ENCODE measurements at regions not wholly inside any gene's neighbourhood (a gene's known extent, or its start where the extent isn't known, plus 50 kb on each side); places are given as distances from the start of the nearest gene placed in this dataset.

GRCh38 chr5:145227881-145228280, 607.3 kb downstream of the PRELID2 start:
- DNase-seq = no peak
- no peak for TF ChIP-seq GATA1 (IDR thresholded peaks at IDR 0.05; ENCODE audit: low read depth, low read length)
- no peak for TF ChIP-seq POLR2A (IDR thresholded peaks at IDR 0.05; ENCODE audit: low read length)

GRCh38 chr5:145226726-145227125, 608.4 kb downstream of the PRELID2 start:
- TF ChIP-seq GATA1 (IDR thresholded peaks at IDR 0.05; ENCODE audit: low read depth, low read length) (no peak), POLR2A (IDR thresholded peaks at IDR 0.05; ENCODE audit: low read length) (no peak)
- no peak for DNase-seq

GRCh38 chr5:145225529-145225928, 609.6 kb downstream of the PRELID2 start:
- no peak for TF ChIP-seq GATA1 (IDR thresholded peaks at IDR 0.05; ENCODE audit: low read depth, low read length)
- no peak for TF ChIP-seq POLR2A (IDR thresholded peaks at IDR 0.05; ENCODE audit: low read length)
- no peak for DNase-seq

- no peak for TF ChIP-seq GATA1 (IDR thresholded peaks at IDR 0.05; ENCODE audit: low read depth, low read length)
- no peak for TF ChIP-seq POLR2A (IDR thresholded peaks at IDR 0.05; ENCODE audit: low read length)
- DNase-seq = no peak
Observed at GRCh38 chr5:145223582-145223981, 611.6 kb downstream of the PRELID2 start.

GRCh38 chr5:145222622-145223021, 612.5 kb downstream of the PRELID2 start:
- no peak for DNase-seq

GRCh38 chr5:145221416-145221815, 613.7 kb downstream of the PRELID2 start:
- TF ChIP-seq GATA1 (IDR thresholded peaks at IDR 0.05; ENCODE audit: low read depth, low read length) (no peak), POLR2A (IDR thresholded peaks at IDR 0.05; ENCODE audit: low read length) (no peak)
- no peak for DNase-seq

More at GRCh38 chr5:145222622-145223021, 612.5 kb downstream of the PRELID2 start:
- TF ChIP-seq POLR2A (IDR thresholded peaks at IDR 0.05; ENCODE audit: low read length) = no peak
- TF ChIP-seq GATA1 (IDR thresholded peaks at IDR 0.05; ENCODE audit: low read depth, low read length) = no peak

GRCh38 chr5:145220481-145220880, 614.7 kb downstream of the PRELID2 start:
- TF ChIP-seq POLR2A (IDR thresholded peaks at IDR 0.05; ENCODE audit: low read length) (no peak), GATA1 (IDR thresholded peaks at IDR 0.05; ENCODE audit: low read depth, low read length) (no peak)
- DNase-seq = no peak

GRCh38 chr5:145218982-145219381, 616.2 kb downstream of the PRELID2 start:
- DNase-seq = no peak
- no peak for TF ChIP-seq GATA1 (IDR thresholded peaks at IDR 0.05; ENCODE audit: low read depth, low read length)
- no peak for TF ChIP-seq POLR2A (IDR thresholded peaks at IDR 0.05; ENCODE audit: low read length)

GRCh38 chr5:145218019-145218418, 617.1 kb downstream of the PRELID2 start:
- no peak for DNase-seq
- TF ChIP-seq POLR2A (IDR thresholded peaks at IDR 0.05; ENCODE audit: low read length) (no peak), GATA1 (IDR thresholded peaks at IDR 0.05; ENCODE audit: low read depth, low read length) (no peak)

GRCh38 chr5:145210020-145210419, 625.1 kb downstream of the PRELID2 start:
- no peak for TF ChIP-seq GATA1 (IDR thresholded peaks at IDR 0.05; ENCODE audit: low read depth, low read length)
- TF ChIP-seq POLR2A (IDR thresholded peaks at IDR 0.05; ENCODE audit: low read length) = no peak
- DNase-seq = no peak

GRCh38 chr5:145205546-145205945, 629.6 kb downstream of the PRELID2 start:
- no peak for DNase-seq
- TF ChIP-seq GATA1 (IDR thresholded peaks at IDR 0.05; ENCODE audit: low read depth, low read length) (no peak), POLR2A (IDR thresholded peaks at IDR 0.05; ENCODE audit: low read length) (no peak)

- DNase-seq = no peak
- no peak for TF ChIP-seq GATA1 (IDR thresholded peaks at IDR 0.05; ENCODE audit: low read depth, low read length)
- no peak for TF ChIP-seq POLR2A (IDR thresholded peaks at IDR 0.05; ENCODE audit: low read length)
Observed at GRCh38 chr5:145204743-145205142, 630.4 kb downstream of the PRELID2 start.

- no peak for DNase-seq
- TF ChIP-seq GATA1 (IDR thresholded peaks at IDR 0.05; ENCODE audit: low read depth, low read length) (no peak), POLR2A (IDR thresholded peaks at IDR 0.05; ENCODE audit: low read length) (no peak)
Observed at GRCh38 chr5:145203193-145203592, 631.9 kb downstream of the PRELID2 start.

- no peak for DNase-seq
- TF ChIP-seq POLR2A (IDR thresholded peaks at IDR 0.05; ENCODE audit: low read length) (no peak), GATA1 (IDR thresholded peaks at IDR 0.05; ENCODE audit: low read depth, low read length) (no peak)
Observed at GRCh38 chr5:145198525-145199260, 636.4 kb downstream of the PRELID2 start.

- DNase-seq = no peak
- TF ChIP-seq GATA1 (IDR thresholded peaks at IDR 0.05; ENCODE audit: low read depth, low read length) (no peak), POLR2A (IDR thresholded peaks at IDR 0.05; ENCODE audit: low read length) (no peak)
Observed at GRCh38 chr5:145189746-145190145, 645.4 kb downstream of the PRELID2 start.
